ENCODE measurements at regions not wholly inside any gene's neighbourhood (a gene's known extent, or its start where the extent isn't known, plus 50 kb on each side); places are given as distances from the start of the nearest gene placed in this dataset.
"Not testable (repeated sequence)": the region's sequence is repeated elsewhere in the genome, so short reads cannot be mapped to it uniquely, and the experiment has no call there.

DNA sequence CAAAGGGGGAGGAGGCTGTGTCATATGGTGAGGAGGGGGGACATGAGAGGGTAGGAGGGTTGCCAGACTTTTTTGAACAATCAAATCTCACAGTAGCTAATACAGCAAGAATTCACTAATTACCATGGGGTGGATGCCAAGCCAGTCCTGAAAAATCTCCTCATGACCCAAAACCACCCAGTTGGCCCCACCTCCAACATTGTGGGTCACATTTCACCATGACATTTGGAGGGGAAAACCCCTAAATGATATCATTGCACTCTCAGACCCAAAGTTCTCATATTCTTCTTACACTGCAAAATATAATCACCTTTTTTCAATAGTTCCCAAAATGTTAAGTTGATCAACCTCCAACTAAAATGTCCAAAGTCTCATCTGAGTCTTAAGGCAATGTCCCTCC, 666.3 kb downstream of the TMEM121 start:
- TF ChIP-seq POLR2A, EP300, POLR2AphosphoS5 (IDR thresholded peaks at IDR 0.05): not testable (repeated sequence)
- TF ChIP-seq, protein P1, sequence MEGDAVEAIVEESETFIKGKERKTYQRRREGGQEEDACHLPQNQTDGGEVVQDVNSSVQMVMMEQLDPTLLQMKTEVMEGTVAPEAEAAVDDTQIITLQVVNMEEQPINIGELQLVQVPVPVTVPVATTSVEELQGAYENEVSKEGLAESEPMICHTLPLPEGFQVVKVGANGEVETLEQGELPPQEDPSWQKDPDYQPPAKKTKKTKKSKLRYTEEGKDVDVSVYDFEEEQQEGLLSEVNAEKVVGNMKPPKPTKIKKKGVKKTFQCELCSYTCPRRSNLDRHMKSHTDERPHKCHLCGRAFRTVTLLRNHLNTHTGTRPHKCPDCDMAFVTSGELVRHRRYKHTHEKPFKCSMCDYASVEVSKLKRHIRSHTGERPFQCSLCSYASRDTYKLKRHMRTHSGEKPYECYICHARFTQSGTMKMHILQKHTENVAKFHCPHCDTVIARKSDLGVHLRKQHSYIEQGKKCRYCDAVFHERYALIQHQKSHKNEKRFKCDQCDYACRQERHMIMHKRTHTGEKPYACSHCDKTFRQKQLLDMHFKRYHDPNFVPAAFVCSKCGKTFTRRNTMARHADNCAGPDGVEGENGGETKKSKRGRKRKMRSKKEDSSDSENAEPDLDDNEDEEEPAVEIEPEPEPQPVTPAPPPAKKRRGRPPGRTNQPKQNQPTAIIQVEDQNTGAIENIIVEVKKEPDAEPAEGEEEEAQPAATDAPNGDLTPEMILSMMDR (IDR thresholded peaks at IDR 0.05): not testable (repeated sequence)
